OCI-LY1 (cell line): ENCODE measurements at regions not wholly inside any gene's neighbourhood (a gene's known extent, or its start where the extent isn't known, plus 50 kb on each side); places are given as distances from the start of the nearest gene placed in this dataset.

Experiments used
- H2AFZ ChIP-seq: fragments of 200-600 bp; sonication (generic), shearing (Covaris generic); 2 replicates; pipeline ENCODE4 v1.6.0; 2014; ENCODE audit warnings: antibody characterized with exemption, mild to moderate bottlenecking, low read length
- H3F3A ChIP-seq: fragments of 200-600 bp; sonication (generic), shearing (Covaris generic); 2 replicates; pipeline ENCODE4 v1.6.0; 2014; ENCODE audit warnings: mild to moderate bottlenecking, antibody characterized with exemption, low read length, moderate library complexity; ENCODE audit not compliant: insufficient read depth
- H3K27ac ChIP-seq: fragments of 200-600 bp; sonication (generic); 2 replicates; pipeline ENCODE4 v1.5.1; 2014; ENCODE audit warnings: low read length, mixed run types, mild to moderate bottlenecking, low read depth; ENCODE audit not compliant: poor library complexity, severe bottlenecking
- H3K27me3 ChIP-seq: fragments of 200-600 bp; sonication (generic); 2 replicates; pipeline ENCODE4 v1.6.0; 2014; ENCODE audit warnings: antibody characterized with exemption, mild to moderate bottlenecking, low read length, moderate library complexity; ENCODE audit not compliant: insufficient read depth
- H3K36me3 ChIP-seq: fragments of 200-600 bp; sonication (generic); 2 replicates; pipeline ENCODE4 v1.6.1; 2014; ENCODE audit warnings: mild to moderate bottlenecking, antibody characterized with exemption, low read length, moderate library complexity, mixed read lengths; ENCODE audit not compliant: insufficient read depth
- H3K4me1 ChIP-seq: fragments of 200-600 bp; sonication (generic); 2 replicates; pipeline ENCODE4 v1.5.1; 2014; ENCODE audit warnings: mild to moderate bottlenecking, low read length, moderate library complexity; ENCODE audit not compliant: insufficient read depth, severe bottlenecking
- H3K4me2 ChIP-seq: fragments of 200-600 bp; sonication (generic), shearing (Covaris generic); 2 replicates; pipeline ENCODE4 v1.6.1; 2014; ENCODE audit warnings: low read length
- H3K4me3 ChIP-seq: fragments of 200-600 bp; sonication (generic); 2 replicates; pipeline ENCODE4 v1.5.1; 2014; ENCODE audit warnings: low read length, low read depth, mild to moderate bottlenecking, mixed read lengths; ENCODE audit not compliant: poor library complexity, severe bottlenecking
- H3K79me2 ChIP-seq: fragments of 200-600 bp; shearing (Covaris generic); 2 replicates; pipeline ENCODE4 v1.6.1; 2016; ENCODE audit warnings: mixed run types, low read length, mixed read lengths; ENCODE audit not compliant: insufficient read depth
- H3K9ac ChIP-seq: fragments of 200-600 bp; sonication (generic), shearing (Covaris generic); 2 replicates; pipeline ENCODE4 v1.6.1; 2014; ENCODE audit warnings: mild to moderate bottlenecking, low read length, mixed read lengths
- H3K9me2 ChIP-seq: fragments of 200-600 bp; sonication (generic), shearing (Covaris generic); 2 replicates; pipeline ENCODE4 v1.6.1; 2014; ENCODE audit warnings: low read depth, mild to moderate bottlenecking, low read length, mixed read lengths
- H3K9me3 ChIP-seq: fragments of 200-600 bp; shearing (Covaris generic); 2 replicates; pipeline ENCODE4 v1.6.1; 2014; ENCODE audit warnings: low read length, mixed read lengths
- H4K20me1 ChIP-seq: fragments of 200-600 bp; sonication (generic), shearing (Covaris generic); 2 replicates; pipeline ENCODE4 v1.6.0; 2016; ENCODE audit warnings: mild to moderate bottlenecking, low read length; ENCODE audit not compliant: insufficient read depth
- EZH2 ChIP-seq: fragments of 200-600 bp; sonication (generic), shearing (Covaris generic); IDR thresholded peaks from 2 replicates; pipeline ENCODE4 v1.8.0; 2017; ENCODE audit warnings: borderline replicate concordance, mixed run types, mild to moderate bottlenecking, antibody characterized with exemption, low read length, moderate library complexity, mixed read lengths
- TF ChIP-seq, protein P1 (sequence below): fragments of 200-600 bp; sonication (generic), shearing (Covaris generic); IDR thresholded peaks from 2 replicates; pipeline ENCODE4 v1.5.1; 2017; ENCODE audit warnings: mild to moderate bottlenecking, antibody characterized with exemption, low read length, moderate library complexity, mixed read lengths

- H3F3A ChIP-seq: no peaks in the 10 kb centered on the region
- no peaks in the 10 kb centered on the region for H4K20me1 ChIP-seq
- no peaks in the 10 kb centered on the region for H3K9me3 ChIP-seq
- H3K9me2 ChIP-seq: no peaks in the 10 kb centered on the region
- H3K4me1 ChIP-seq: no peaks in the 10 kb centered on the region
- TF ChIP-seq, protein P1, sequence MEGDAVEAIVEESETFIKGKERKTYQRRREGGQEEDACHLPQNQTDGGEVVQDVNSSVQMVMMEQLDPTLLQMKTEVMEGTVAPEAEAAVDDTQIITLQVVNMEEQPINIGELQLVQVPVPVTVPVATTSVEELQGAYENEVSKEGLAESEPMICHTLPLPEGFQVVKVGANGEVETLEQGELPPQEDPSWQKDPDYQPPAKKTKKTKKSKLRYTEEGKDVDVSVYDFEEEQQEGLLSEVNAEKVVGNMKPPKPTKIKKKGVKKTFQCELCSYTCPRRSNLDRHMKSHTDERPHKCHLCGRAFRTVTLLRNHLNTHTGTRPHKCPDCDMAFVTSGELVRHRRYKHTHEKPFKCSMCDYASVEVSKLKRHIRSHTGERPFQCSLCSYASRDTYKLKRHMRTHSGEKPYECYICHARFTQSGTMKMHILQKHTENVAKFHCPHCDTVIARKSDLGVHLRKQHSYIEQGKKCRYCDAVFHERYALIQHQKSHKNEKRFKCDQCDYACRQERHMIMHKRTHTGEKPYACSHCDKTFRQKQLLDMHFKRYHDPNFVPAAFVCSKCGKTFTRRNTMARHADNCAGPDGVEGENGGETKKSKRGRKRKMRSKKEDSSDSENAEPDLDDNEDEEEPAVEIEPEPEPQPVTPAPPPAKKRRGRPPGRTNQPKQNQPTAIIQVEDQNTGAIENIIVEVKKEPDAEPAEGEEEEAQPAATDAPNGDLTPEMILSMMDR: no peak
- no peak for TF ChIP-seq EZH2
- no peaks in the 10 kb centered on the region for H3K27me3 ChIP-seq
- H3K36me3 ChIP-seq: no peaks in the 10 kb centered on the region
- H3K27ac ChIP-seq: no peak overlapping the region
- H3K4me3 ChIP-seq: no peak overlapping the region
- no peak overlapping the region for H3K4me2 ChIP-seq
- H3K79me2 ChIP-seq: no peaks in the 10 kb centered on the region
- no peak overlapping the region for H3K9ac ChIP-seq
- H2AFZ ChIP-seq: no peak overlapping the region
These were observed 189.1 kb downstream of the BMP2 start for GRCh38 chr20:6956574-6956973.

DNA sequence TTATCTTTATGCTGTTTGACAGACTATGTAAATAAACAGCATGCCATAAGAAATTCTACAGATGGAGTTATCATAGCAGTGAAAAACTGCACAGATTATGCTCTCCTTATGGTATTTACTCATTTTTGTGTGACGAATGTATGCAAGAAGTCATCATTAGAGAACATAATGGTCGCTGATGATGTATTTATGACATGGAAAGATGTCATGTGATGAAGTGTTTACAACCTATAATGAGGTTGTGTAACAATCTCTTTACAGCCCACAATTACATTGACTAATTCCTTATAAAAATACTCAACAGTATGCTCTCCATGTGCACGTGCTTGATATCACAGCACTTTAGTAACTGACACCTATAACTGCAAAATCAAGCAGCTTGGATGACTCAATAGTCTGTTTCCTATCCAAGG lies 192.4 kb downstream of the BMP2 start:
- H3K27ac ChIP-seq: no peak overlapping the region
- H3K9me3 ChIP-seq: no peaks in the 10 kb centered on the region
- H3K4me2 ChIP-seq: no peak overlapping the region
- TF ChIP-seq, protein P1: no peak
- TF ChIP-seq EZH2: no peak
- no peaks in the 10 kb centered on the region for H3K79me2 ChIP-seq
- no peaks in the 10 kb centered on the region for H3K27me3 ChIP-seq
- no peaks in the 10 kb centered on the region for H3K4me1 ChIP-seq
- no peaks in the 10 kb centered on the region for H3K36me3 ChIP-seq
- H3K9ac ChIP-seq: no peak overlapping the region
- H3K4me3 ChIP-seq: no peak overlapping the region
- no peak overlapping the region for H2AFZ ChIP-seq
- H3K9me2 ChIP-seq: no peaks in the 10 kb centered on the region
- no peaks in the 10 kb centered on the region for H3F3A ChIP-seq
- no peaks in the 10 kb centered on the region for H4K20me1 ChIP-seq

- Histone ChIP-seq H3K9me3 (no peaks in the 10 kb centered on the region), H3K4me1 (no peaks in the 10 kb centered on the region), H3F3A (no peaks in the 10 kb centered on the region), H3K79me2 (no peaks in the 10 kb centered on the region), H3K9ac (no peak overlapping the region), H4K20me1 (no peaks in the 10 kb centered on the region), H3K9me2 (no peaks in the 10 kb centered on the region), H2AFZ (no peak overlapping the region), H3K4me2 (no peak overlapping the region), H3K27me3 (no peaks in the 10 kb centered on the region), H3K27ac (no peak overlapping the region), H3K4me3 (no peak overlapping the region), H3K36me3 (no peaks in the 10 kb centered on the region)
- TF ChIP-seq EZH2: no peak
- TF ChIP-seq, protein P1: no peak
These were observed 199.2 kb downstream of the BMP2 start for GRCh38 chr20:6966721-6967120.
